HG03280 (cell line): ENCODE measurements at regions not wholly inside any gene's neighbourhood (a gene's known extent, or its start where the extent isn't known, plus 50 kb on each side); places are given as distances from the start of the nearest gene placed in this dataset.

ENCODE experiments used
- ATAC-seq: cut with Tn5 transposase; IDR thresholded peaks from one replicate; pipeline ENCODE4 v1.9.1; 2021; ENCODE audit warnings: mild to moderate bottlenecking, moderate library complexity; ENCODE audit not compliant: unreplicated experiment

DNA sequence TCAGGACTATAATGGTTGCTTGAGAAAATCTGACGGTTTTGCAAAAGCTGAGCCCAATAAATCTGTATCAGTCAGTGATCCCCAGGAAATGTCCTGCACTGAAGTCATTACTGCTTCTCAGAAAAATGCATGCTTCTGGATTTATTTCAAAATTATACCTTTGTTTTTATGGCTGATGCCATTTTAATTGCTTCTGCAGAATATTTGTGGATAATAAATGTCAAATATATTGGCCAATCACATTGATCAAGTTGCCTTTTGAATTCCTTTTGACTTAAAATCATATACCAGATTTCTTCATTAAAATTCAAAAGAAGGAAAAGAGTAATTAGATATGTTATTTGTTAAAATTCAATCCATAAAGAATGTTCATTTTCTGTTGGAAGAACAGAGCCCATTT lies 842.9 kb upstream of the ADGRL4 start:
- ATAC-seq = no peak

DNA sequence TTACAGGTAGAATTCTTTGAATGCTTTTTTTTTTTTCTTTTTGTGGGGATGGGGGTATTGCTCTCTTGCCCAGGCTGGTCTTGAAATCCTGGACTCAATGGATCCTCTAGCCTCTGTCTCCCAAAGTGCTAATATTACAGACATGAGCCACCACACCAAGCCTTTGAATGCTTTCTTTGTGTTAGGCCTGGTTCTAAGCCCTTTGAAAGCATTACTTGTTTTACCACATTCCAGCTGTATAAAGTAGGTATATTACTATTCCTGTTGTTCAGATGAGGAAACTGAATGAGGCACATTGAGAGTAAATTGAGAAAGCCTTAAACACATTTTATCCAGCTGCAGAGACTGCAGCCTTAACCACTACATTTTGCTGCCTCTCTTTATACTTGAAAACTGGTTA lies 841.8 kb upstream of the ADGRL4 start:
- ATAC-seq = no peak

DNA sequence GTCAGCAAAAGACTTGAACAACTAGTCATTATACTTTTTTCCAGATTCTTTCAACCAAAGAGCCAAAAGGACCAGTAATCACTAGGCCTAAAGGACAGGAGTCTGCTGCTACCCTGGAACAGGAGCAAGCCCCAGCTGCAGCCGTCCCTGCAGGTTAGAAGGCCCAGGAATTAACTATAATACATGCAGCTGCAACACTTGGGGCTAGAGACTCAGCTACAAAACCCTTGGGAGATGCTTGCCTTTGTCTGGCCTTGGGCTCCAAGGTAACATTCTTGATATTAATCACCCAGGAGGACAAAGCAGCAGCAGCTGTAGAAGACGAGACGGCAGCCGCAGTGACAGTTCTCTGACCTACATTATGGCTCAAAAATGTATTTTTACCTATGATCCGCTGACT lies 841.2 kb upstream of the ADGRL4 start:
- ATAC-seq = no peak

DNA sequence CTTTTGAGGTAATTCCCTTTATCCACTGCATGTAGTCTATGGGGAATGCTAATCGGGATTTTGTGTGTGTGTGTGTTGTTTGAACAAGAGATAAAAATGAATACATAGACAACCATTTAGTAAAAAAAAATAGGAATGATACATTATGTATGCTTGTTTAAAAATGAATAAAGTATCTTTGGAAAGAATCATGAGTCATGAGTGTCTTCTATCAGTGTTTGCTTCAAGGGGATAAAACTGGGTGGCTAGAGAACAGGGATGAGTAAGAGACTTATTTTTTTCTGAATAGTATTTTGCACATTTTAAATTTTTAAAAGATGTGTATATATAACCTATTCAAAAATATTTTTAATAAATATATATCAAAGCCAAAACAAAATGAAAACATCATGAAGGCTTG lies 839.4 kb upstream of the ADGRL4 start:
- ATAC-seq = no peak

DNA sequence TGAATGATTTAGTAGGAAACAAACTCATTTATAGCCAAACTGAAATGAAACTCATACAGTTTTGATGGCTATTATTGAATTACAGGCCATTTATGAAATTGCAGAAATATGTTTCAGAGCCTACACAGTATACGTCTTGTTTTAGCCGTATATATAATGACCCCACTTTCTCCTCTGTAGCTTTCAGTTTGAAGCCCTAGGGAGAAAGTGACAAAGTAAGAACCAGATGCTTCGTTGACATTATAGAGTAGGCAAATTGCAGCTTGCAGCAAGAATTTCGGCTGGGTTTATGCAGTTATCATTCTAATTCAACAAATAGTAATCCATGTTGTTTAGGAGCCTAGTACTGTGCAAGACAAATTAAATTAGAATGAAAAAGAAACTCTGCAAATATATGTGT lies 836.3 kb upstream of the ADGRL4 start:
- no peak for ATAC-seq

DNA sequence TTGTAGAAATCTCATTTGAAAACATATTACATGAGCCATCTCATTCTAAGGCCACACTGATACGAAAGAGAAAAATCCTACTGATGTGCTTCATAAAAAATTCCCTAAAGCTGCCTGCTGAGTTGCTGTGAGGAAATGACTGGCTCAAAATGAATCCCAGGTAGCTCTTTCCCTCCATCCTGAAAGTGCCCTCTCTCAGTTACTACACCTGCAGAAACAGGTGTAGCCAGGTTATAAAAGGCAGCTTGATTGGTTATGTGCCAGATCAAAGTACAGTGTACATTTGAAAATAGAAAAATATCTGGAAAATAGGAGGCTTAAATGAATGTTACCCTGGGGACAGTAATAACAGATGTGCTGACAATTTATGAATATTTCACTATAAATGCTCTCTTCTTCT lies 833.4 kb upstream of the ADGRL4 start:
- ATAC-seq = no peak

DNA sequence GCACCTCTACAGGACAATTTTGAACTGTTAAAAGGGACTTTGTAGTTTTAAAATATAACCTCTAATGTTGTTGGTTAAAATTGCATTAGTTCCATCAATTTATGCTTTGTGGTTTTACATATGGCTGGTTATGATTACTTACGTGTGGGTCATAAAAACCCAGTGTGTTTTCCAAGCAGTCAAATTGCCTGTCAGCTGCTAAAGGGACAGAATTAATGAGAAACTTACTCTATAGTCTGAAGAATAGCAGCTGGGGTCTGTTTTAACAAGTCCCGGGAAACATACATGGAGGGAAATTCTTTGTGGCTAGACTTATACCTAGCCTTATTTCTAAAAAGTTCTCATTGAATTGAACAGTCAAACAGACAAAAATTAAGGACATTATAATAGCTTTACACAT lies 820.9 kb upstream of the ADGRL4 start:
- no peak for ATAC-seq

DNA sequence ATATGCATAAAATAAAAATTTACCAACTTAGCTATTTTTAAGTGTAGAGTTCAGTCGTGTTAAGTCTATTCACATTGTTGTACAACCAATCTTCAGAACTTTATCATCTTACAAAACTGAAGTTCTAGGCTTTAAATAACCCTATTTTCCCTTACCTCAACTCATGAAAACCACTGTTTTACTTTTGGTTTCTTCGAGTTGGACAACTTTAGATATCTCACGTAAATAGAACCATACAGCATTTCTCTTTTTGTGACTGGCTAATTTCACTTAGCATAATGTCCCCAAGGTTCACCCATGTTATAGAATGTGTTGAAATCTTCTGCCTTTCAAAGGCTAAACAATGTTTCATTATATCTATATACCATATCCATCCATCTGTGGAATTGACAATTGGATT lies 819.0 kb upstream of the ADGRL4 start:
- no peak for ATAC-seq

DNA sequence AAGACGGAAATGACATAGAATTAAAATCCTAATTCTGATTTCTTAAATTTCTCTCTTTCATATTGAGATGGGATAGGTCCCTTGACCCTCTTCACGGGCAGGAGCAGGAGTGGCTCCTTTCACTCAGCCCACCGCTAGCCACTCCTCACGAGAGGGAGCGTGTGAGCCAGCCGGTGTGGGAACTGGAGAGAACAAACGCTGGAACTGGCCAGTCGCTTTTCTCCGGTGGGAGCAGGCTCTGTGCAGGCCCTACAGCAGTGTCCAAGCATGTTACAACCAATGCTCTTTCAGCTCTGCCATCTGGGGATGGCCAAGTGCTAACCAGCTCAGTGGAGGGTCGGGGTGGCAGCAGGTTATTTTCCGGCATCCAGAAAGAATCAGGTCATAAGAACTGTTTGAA lies 815.5 kb upstream of the ADGRL4 start:
- no peak for ATAC-seq

DNA sequence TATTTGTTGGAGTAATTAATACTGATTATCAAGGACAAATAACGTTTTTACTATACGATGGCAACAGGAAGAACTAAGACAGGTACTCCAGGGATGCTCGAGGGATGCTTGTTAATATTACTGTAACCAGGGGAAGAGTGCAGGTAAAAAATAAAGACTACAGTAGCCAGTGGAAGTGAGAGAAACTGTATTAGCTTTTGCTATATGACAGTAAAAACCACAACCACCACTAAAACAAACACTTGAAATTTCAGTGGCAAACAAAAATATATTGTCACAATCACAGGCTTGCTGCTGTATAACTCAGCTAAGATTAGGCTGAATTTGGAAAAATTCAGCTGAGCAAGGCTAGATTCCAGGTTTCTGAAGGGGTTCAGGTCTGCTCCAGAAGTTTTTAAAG lies 812.6 kb upstream of the ADGRL4 start:
- no peak for ATAC-seq

DNA sequence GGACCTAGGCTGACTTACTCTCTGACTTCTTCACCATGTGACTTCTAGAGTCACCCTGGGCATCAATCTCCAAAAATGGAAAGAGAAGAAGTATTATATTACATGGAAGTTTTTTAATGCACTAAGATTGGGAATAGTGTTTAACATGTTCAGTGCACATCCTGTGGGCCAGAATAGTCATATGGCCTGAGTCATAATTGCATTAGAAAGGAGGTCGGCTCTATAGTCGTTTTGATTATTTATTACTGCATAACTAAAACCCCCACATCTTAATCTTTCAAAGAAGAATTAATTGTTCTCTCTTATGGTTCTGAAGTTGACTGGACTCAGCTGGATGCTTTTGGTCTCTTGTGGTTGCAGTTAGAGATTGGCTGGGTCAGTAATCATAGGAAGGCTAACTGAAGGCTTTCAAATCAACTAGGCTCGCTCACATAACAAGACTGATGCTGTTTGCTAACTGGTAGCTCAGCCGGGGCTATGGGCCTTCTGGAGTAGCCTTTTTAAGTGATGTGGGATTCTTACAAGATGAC lies 810.6 kb upstream of the ADGRL4 start:
- ATAC-seq = no peak

DNA sequence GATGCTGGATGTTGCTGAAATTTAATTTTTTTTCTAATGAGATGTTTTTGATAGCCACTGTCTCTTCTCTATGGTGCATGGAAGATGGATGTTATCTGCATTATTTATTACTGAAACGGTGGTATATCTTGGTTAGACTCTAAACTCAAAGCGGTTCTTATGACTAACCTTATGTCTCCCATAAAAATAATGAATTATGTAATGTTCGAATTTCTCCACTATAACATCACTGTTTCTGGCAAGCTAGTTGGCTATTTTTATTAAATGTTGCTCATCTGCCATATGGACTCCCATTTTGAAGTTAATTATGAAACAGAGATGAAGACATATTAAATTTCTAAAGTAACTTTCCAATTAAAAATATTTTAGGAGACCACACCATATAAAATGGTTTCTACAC lies 808.6 kb upstream of the ADGRL4 start:
- no peak for ATAC-seq

DNA sequence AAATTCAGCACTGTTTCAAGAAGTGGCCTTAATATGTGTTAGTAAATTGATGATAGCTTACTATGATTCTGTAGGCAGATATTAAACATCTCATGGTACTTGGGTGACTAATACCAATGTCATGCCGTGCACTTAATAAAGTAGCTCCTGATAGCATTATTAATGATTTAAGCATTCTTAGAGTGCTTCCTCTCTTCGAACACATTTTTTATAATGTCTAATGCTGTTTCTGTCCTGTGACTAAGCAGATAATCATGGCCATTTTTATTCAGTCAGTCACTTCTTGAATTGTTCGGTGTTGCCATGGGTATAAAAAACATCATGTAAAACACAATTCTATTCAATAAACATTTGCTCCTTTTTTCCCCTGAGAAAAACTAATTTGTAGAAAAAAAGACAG lies 804.6 kb upstream of the ADGRL4 start:
- no peak for ATAC-seq

DNA sequence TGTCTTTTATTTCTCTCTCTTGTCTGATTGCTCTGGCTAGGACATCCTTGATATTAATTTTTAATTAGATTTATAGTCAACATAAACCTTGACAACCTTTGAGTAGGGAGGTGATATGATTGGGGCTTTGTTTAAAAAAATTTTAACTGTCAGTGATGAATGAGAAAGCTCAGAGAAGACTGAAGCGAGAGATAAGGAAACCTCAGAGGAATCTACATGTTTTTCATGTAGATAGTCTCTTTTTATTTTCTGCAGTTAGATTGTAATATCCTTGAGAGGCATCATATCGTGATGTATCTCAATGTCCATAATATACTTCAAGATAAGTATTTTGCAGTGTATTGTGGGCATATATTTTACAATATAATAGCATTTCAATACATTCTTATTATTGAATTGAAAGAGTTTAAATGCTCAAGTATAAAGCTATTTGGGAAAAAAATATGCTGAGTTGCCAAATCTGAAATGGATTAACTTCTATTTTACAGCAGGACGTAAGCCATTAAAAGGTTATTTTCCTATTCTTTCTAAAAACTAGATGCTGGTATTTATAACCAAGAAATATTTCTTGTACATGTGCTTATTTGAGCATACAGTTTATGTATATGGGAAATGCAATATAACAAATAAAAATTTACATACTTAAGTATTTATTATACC lies 802.4 kb upstream of the ADGRL4 start:
- no peak for ATAC-seq

DNA sequence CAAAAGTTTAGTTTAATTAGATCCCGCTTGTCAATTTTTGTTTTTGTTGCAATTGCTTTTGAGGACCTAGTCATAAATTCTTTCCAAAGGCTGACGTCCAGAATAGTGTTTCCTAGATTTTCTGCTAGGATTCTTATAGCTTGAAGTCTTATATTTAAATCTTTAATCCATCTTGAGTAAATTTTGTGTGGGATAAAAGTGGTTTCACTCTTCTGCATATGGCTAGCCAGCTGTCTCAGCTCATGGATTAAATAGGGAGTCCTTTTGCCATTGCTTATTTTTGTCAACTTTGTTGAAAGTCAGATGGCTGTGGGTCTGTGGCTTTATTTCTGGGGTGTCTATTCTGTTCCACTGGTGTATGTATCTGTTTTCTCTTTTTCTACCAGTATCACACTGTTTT lies 801.3 kb upstream of the ADGRL4 start:
- ATAC-seq = no peak

DNA sequence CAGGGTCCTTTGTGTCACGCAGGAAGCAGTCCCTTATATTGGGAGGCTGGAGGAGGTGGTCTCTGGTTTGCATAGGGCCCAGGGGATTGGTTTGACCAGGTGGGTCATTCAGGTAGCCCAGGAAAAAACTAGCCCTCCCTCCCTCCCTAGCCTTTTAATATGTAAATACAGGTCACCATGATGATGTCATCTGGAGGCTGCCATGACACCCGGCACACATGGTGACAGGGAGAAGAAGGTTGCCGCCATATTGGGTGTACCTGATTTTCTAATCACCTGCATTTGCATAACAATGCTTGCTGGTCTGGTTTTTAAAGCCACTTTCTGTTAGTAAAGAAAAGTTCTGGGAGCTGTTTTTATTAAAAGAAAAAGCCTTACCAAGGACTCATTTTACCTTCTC lies 791.0 kb upstream of the ADGRL4 start:
- no peak for ATAC-seq

DNA sequence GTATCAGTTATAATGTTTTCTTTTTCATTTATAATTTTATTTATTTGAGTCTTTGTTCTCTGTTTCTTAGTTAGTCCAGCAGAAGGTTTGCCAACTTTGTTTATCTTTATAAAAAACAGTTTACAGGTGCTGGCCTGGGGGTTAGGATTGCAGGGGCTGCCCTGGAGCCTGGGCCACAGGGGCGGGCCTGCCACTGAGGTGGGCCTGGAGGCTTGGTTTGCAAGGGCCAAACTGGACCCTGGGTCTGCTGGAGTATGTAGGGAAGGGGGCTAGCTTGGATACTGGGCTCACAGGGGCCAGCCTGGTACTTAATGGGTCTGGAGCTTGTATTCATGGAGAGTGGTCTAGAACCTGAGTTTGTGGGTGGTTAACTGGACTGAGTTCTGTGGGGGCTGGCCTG lies 789.9 kb upstream of the ADGRL4 start:
- no peak for ATAC-seq

DNA sequence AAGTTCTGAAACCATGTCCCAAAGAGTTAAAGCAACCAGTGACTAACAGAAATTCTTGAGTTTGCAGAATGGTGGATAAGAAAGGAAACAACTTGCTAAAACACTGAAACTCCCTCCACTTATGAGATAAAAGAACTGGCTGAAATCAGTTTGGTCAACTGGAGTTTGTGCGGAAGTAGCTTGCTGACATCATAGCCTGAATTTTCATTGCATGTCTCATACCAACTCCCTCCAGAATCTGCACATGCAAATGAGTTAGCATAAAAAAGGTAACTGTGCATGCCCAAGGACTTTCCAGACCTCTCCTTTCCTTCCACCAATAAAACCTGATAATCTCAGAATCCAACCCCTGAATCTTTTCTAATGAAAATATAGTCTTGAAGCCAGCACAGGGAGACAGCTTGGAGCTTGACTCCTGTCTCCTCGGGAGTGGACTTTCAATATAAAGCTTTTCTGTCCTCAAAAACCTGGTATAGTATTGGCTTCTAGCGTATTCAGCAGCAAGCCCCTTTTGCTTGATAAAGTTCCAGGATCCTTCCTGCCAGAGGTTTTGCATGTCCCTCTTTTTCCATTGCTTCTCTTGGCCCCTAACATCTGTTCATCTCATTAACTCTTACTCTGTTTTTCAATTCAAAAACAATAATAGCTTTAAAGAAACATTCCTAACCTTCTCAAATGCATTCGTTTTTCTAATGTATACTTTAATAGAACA lies 785.8 kb upstream of the ADGRL4 start:
- ATAC-seq = no peak

DNA sequence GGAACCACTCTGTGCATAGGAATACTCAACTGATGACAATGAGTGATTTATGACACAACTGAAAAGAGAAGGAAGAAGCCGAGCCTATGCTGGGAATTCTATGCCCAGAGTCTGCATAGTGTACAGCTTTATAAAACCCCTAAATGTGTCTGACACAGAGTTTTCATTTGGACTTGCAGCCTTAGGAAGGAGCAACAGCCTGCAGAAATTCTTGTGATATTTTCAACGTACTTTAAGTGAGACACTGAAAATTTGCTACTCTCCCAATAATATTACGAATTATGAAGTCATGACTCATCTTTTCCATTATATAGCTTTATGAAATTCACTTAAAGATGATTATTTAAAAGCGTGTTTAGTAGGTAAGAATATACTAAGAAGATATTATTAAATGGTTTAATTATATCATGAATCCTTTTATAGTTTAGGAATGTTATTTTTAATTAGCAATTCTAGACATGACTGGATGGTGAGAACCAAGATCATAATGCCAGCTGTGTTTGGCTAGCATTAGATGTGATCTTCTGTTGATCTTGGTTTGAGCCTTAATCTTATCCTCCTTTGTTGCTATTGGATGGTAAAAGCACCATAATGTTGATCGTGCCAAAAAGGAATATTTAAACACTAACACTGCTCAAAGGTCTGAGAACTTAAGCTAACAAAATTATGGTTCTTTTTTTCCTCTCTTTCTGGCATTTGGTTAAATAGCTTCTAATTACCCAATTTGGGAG lies 785.1 kb upstream of the ADGRL4 start:
- no peak for ATAC-seq

DNA sequence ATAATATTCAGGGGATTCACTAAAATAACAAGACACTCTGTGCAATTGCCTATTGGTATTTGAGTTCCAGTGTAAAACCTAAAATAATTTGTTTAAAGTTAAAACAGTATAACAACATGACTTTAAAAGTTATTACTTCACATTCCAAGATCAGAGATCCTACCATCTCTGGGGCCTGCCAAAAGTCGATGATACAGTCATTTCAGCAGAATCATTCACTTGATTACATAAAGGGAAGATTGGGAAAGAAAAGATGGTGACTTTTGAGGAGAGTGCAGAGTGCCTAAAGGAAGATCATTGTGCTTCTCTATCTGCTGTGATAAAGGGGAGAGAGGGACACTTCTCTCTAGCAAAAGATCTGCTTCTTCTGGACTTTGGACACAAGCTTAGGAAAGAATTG lies 784.4 kb upstream of the ADGRL4 start:
- ATAC-seq = no peak

DNA sequence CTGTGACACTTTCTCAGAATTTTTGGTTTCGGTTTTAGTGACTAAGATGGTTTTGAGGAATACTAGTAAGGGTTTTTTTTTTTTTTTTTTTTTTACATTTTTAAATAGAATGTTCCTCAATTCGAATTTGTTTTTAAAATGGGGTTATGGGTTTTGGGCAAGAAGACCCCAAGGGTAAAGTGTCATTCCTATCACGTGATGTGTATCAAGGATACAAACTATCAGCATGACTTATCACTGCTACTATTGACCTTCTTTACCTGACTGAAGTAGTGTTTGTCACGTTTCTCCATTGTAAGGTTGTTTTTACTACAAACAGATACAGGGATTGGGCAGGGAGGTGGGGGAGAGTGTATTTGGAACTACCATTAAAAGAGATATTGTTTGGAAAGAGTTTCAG lies 781.1 kb upstream of the ADGRL4 start:
- ATAC-seq = no peak

DNA sequence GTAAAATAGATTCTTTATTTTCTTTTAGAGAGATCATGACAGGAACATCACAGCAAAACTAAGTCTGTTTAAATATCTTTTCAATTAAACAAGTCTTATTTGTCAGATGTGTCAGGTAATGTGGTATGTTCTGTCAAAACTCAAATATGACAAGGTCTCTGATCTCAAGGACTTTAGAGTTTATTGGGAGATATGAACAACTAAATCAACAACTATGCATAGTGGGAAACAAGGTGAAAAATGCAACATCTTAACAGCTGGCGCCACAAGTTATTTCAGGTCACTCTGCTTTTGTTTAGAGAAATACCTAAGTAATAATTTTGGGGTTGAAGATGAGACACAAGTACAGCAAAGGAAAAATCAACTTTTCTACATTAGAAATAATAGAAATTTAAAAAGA lies 779.4 kb upstream of the ADGRL4 start:
- ATAC-seq = no peak
